CD4-positive, alpha-beta T cell treated with Interleukin-21 for 1 hour (primary cell): ENCODE measurements at regions not wholly inside any gene's neighbourhood (a gene's known extent, or its start where the extent isn't known, plus 50 kb on each side); places are given as distances from the start of the nearest gene placed in this dataset.

ENCODE experiments used
- DNase-seq: peaks from one replicate; pipeline ENCODE4 v3.0.0-alpha.2; 2020

GRCh38 chr9:84187090-84187489, 153.5 kb downstream of the SLC28A3 start:
- DNase-seq: no peak

- no peak for DNase-seq
Observed at GRCh38 chr9:84189904-84190303, 150.7 kb downstream of the SLC28A3 start.

GRCh38 chr9:84190411-84190810, 150.1 kb downstream of the SLC28A3 start:
- no peak for DNase-seq

- DNase-seq: no peak
Observed at GRCh38 chr9:84206801-84207370, 133.7 kb downstream of the SLC28A3 start.

- DNase-seq: no peak
Observed at GRCh38 chr9:84207491-84207951, 133.0 kb downstream of the SLC28A3 start.

- DNase-seq: no peak
Observed at GRCh38 chr9:84212246-84212645, 128.3 kb downstream of the SLC28A3 start.

GRCh38 chr9:84212982-84213381, 127.6 kb downstream of the SLC28A3 start:
- no peak for DNase-seq

- no peak for DNase-seq
Observed at GRCh38 chr9:84216151-84216550, 124.4 kb downstream of the SLC28A3 start.

GRCh38 chr9:84218322-84218721, 122.2 kb downstream of the SLC28A3 start:
- DNase-seq: no peak

GRCh38 chr9:84224246-84224645, 116.3 kb downstream of the SLC28A3 start:
- DNase-seq: no peak
